PC-9 (cell line): ENCODE measurements at regions not wholly inside any gene's neighbourhood (a gene's known extent, or its start where the extent isn't known, plus 50 kb on each side); places are given as distances from the start of the nearest gene placed in this dataset.

Source experiments
- BruUV-seq: library from RNA; stranded (reverse); fragments of 400-500 nt; replicated peaks from 2 replicates; lab custom pipeline; 2021; lab: Mats Ljungman, UMichigan
- CTCF ChIA-PET: fragments of 300-600 bp; sonication (Branson Sonifier 250); formaldehyde crosslinking; loops from one replicate; lab custom pipeline; 2022; ENCODE audit warnings: antibody characterized with exemption; lab: Charles Lee
- POLR2A ChIA-PET: fragments of 300-600 bp; sonication (Branson Sonifier 250); formaldehyde crosslinking; loops from one replicate; lab custom pipeline; 2022; ENCODE audit warnings: antibody characterized with exemption; ENCODE audit not compliant: unreplicated experiment; lab: Charles Lee
- DNase-seq, 2 experiments: peaks; one replicate each; pipeline versions ENCODE4 v3.0.0 to v3.0.0-alpha.2; 2015 to 2022; ENCODE audit warnings: mixed read lengths in 1 of 2
- H2AFZ ChIP-seq: fragments of 200-600 bp; sonication (generic); 2 replicates; pipeline ENCODE4 v1.8.1; 2017; ENCODE audit warnings: antibody characterized with exemption
- H3F3A ChIP-seq: fragments of 200-600 bp; sonication (generic); 2 replicates; pipeline ENCODE4 v1.8.1; 2017; ENCODE audit warnings: antibody characterized with exemption, mild to moderate bottlenecking, low read depth; ENCODE audit not compliant: insufficient read depth
- H3K27ac ChIP-seq: fragments of 200-600 bp; sonication (generic); 2 replicates; pipeline ENCODE4 v1.6.1; 2016; ENCODE audit warnings: mixed run types
- H3K27me3 ChIP-seq: fragments of 200-600 bp; sonication (generic); 2 replicates; pipeline ENCODE4 v1.6.1; 2016; ENCODE audit warnings: low read depth, mixed run types; ENCODE audit not compliant: insufficient read depth
- H3K36me3 ChIP-seq: fragments of 200-600 bp; sonication (generic); 2 replicates; pipeline ENCODE4 v1.6.1; 2016; ENCODE audit warnings: low read depth, mixed run types
- H3K4me1 ChIP-seq: fragments of 200-600 bp; sonication (generic); replicated peaks from 2 replicates; pipeline ENCODE4 v1.6.1; 2016; ENCODE audit warnings: mixed run types; ENCODE audit not compliant: insufficient read depth
- H3K4me2 ChIP-seq: fragments of 200-600 bp; sonication (generic); 2 replicates; pipeline ENCODE4 v1.6.1; 2017; ENCODE audit warnings: mixed run types
- H3K4me3 ChIP-seq: fragments of 200-600 bp; sonication (generic); 2 replicates; pipeline ENCODE4 v1.6.1; 2016; ENCODE audit warnings: mixed run types
- H3K79me2 ChIP-seq: fragments of 200-600 bp; sonication (generic); 2 replicates; pipeline ENCODE4 v1.6.1; 2017; ENCODE audit warnings: low read depth, mixed run types
- H3K9me2 ChIP-seq: fragments of 200-600 bp; sonication (generic); 2 replicates; pipeline ENCODE4 v1.8.1; 2017; ENCODE audit warnings: mild to moderate bottlenecking; ENCODE audit not compliant: insufficient read depth
- H3K9me3 ChIP-seq: fragments of 200-600 bp; sonication (generic); 2 replicates; pipeline ENCODE4 v1.8.1; 2016; ENCODE audit warnings: low read depth; ENCODE audit not compliant: insufficient read depth
- H4K20me1 ChIP-seq: fragments of 200-600 bp; sonication (generic); 2 replicates; pipeline ENCODE4 v1.8.1; 2017; ENCODE audit not compliant: insufficient read depth
- CTCF ChIP-seq: fragments of 200-600 bp; sonication (generic); conservative IDR thresholded peaks from 2 replicates; pipeline ENCODE4 v1.6.1; 2017; ENCODE audit warnings: mixed run types, antibody characterized with exemption, mild to moderate bottlenecking, moderate library complexity
- EZH2 ChIP-seq: fragments of 200-600 bp; sonication (generic); IDR thresholded peaks from 2 replicates; pipeline ENCODE4 v1.8.0; 2017; ENCODE audit warnings: antibody characterized with exemption, low read depth
- intact Hi-C: fragments of 100-400 bp; cut with micrococcal nuclease; formaldehyde crosslinking; loops from one replicate; pipeline ENCODE4 v1.10.0; 2022; ENCODE audit not compliant: unreplicated experiment

- CTCF ChIA-PET: no interaction called here
Observed at GRCh38 chrX:9388450-9388849, 76.4 kb upstream of the TBL1X start.

GRCh38 chrX:9390121-9390520 is 74.7 kb upstream of the TBL1X start:
- Histone ChIP-seq H3K4me3 (no peak overlapping the region), H3K27me3 (no peaks in the 10 kb centered on the region), H3K79me2 (no peaks in the 10 kb centered on the region), H3K9me2 (no peaks in the 10 kb centered on the region), H4K20me1 (no peaks in the 10 kb centered on the region), H3K4me2 (no peak overlapping the region), H2AFZ (no peak overlapping the region), H3K27ac (no peak overlapping the region), H3F3A (no peaks in the 10 kb centered on the region), H3K4me1 (no peaks in the 10 kb centered on the region), H3K9me3 (no peaks in the 10 kb centered on the region), H3K36me3 (no peaks in the 10 kb centered on the region)
- BruUV-seq: no TSS peak
- DNase-seq: no peak
- TF ChIP-seq CTCF: no peak
- no peak for TF ChIP-seq EZH2
- CTCF ChIA-PET: no interaction called here
- intact Hi-C loops: no loop called here
- POLR2A ChIA-PET: no interaction called here

More at GRCh38 chrX:9388450-9388849, 76.4 kb upstream of the TBL1X start:
- DNase-seq: no peak
- Histone ChIP-seq H4K20me1 (no peaks in the 10 kb centered on the region), H3K27me3 (no peaks in the 10 kb centered on the region), H3K9me2 (no peaks in the 10 kb centered on the region), H3K36me3 (no peaks in the 10 kb centered on the region), H3K4me2 (no peak overlapping the region), H2AFZ (no peak overlapping the region), H3K4me1 (no peaks in the 10 kb centered on the region), H3F3A (no peaks in the 10 kb centered on the region), H3K9me3 (no peaks in the 10 kb centered on the region), H3K4me3 (no peak overlapping the region), H3K27ac (no peak overlapping the region), H3K79me2 (no peaks in the 10 kb centered on the region)
- TF ChIP-seq EZH2 (no peak), CTCF (no peak)
- no TSS peak for BruUV-seq
- POLR2A ChIA-PET: no interaction called here
- intact Hi-C loops: no loop called here

GRCh38 chrX:9390693-9391368 is 74.0 kb upstream of the TBL1X start:
- ChIA-PET POLR2A (no interaction called here), CTCF (no interaction called here)
- Histone ChIP-seq H3K4me3 (no peak overlapping the region), H3K4me1 (no peaks in the 10 kb centered on the region), H3K79me2 (no peaks in the 10 kb centered on the region), H3K4me2 (no peak overlapping the region), H3K9me2 (no peaks in the 10 kb centered on the region), H3F3A (no peaks in the 10 kb centered on the region), H2AFZ (no peak overlapping the region), H3K9me3 (no peaks in the 10 kb centered on the region), H4K20me1 (no peaks in the 10 kb centered on the region), H3K27ac (no peak overlapping the region), H3K27me3 (no peaks in the 10 kb centered on the region), H3K36me3 (no peaks in the 10 kb centered on the region)
- no TSS peak for BruUV-seq
- intact Hi-C loops: no loop called here
- TF ChIP-seq CTCF (no peak), EZH2 (no peak)
- no peak for DNase-seq
